ENCODE measurements at regions not wholly inside any gene's neighbourhood (a gene's known extent, or its start where the extent isn't known, plus 50 kb on each side); places are given as distances from the start of the nearest gene placed in this dataset.

- TF ChIP-seq CTCF (IDR thresholded peaks at IDR 0.05; ENCODE audit: low read length) (no peak), EZH2 (optimal IDR thresholded peaks at IDR 0.05; ENCODE audit: low read depth, low read length) (no peak), EZH2phosphoT487 (IDR thresholded peaks at IDR 0.05; ENCODE audit: low read length) (no peak)
These were observed 92.4 kb upstream of the CEP78 start for GRCh38 chr9:78143281-78144007.
